GM12878 (cell line): ENCODE measurements at regions not wholly inside any gene's neighbourhood (a gene's known extent, or its start where the extent isn't known, plus 50 kb on each side); places are given as distances from the start of the nearest gene placed in this dataset.

Experiments
- ATAC-seq: fragments of 200-7000 bp; cut with Tn5 transposase; 3 replicates; pipeline ENCODE4 v1.9.1; 2020; ENCODE audit warnings: mild to moderate bottlenecking, moderate library complexity
- BruUV-seq: library from RNA; stranded (reverse); fragments of 400-500 nt; replicated peaks from 2 replicates; lab custom pipeline; 2021; lab: Mats Ljungman, UMichigan
- CTCF ChIA-PET: fragments of 300-600 bp; sonication (Branson Sonifier 250); formaldehyde crosslinking; extraction: SDS; loops from one replicate; lab custom pipeline; 2021; ENCODE audit warnings: inconsistent platforms; lab: Yijun Ruan, JAX
- POLR2A ChIA-PET: fragments of 350-600 bp; formaldehyde crosslinking; extraction: SDS; loops from one replicate; lab custom pipeline; 2021; ENCODE audit warnings: inconsistent platforms; lab: Charles Lee
- RAD21 ChIA-PET: fragments of 300-600 bp; sonication (Branson Sonifier 250); formaldehyde crosslinking; loops from one replicate; lab custom pipeline; 2023; ENCODE audit warnings: antibody characterized with exemption; ENCODE audit not compliant: unreplicated experiment; lab: Charles Lee
- SMC1A ChIA-PET: fragments of 300-600 bp; sonication (Branson Sonifier 250); formaldehyde crosslinking; loops from one replicate; lab custom pipeline; 2023; ENCODE audit not compliant: unreplicated experiment, uncharacterized antibody; lab: Charles Lee
- DNase-seq: peaks from one replicate; pipeline ENCODE4 v3.0.0-alpha.2; 2011; ENCODE audit warnings: low read depth, low spot score
- FAIRE-seq: peaks from 3 replicates; lab custom pipeline; 2011; peaks lifted over from hg19 to GRCh38; lab: Jason Lieb, UNC
- H2AFZ ChIP-seq: 2 replicates; pipeline ENCODE4 v1.6.0; 2011; ENCODE audit warnings: low read depth, low read length, control low read depth; ENCODE audit not compliant: control insufficient read depth
- H3K27ac ChIP-seq: 2 replicates; pipeline ENCODE4 v1.5.1; 2011; ENCODE audit warnings: control low read depth; ENCODE audit not compliant: control insufficient read depth, insufficient read depth
- H3K27me3 ChIP-seq, 2 experiments: replicated peaks in 1 of 2; 2 replicates each; pipeline versions ENCODE4 v1.6.0 to v1.6.1; 2011; ENCODE audit warnings: low read length in 1 of 2; ENCODE audit not compliant: control insufficient read depth in 2 of 2, insufficient read depth in 2 of 2
- H3K36me3 ChIP-seq, 2 experiments: 2 replicates each; pipeline ENCODE4 v1.5.1; 2011; ENCODE audit warnings: low read length in 1 of 2; ENCODE audit not compliant: control insufficient read depth in 2 of 2, insufficient read depth in 2 of 2
- H3K4me1 ChIP-seq: 2 replicates; pipeline ENCODE4 v1.6.1; 2011; ENCODE audit warnings: mild to moderate bottlenecking, low read length, moderate library complexity, mixed read lengths; ENCODE audit not compliant: control insufficient read depth, insufficient read depth
- H3K4me2 ChIP-seq: 2 replicates; pipeline ENCODE4 v1.6.0; 2011; ENCODE audit warnings: control low read depth; ENCODE audit not compliant: control insufficient read depth, insufficient read depth
- H3K4me3 ChIP-seq: fragments of 200-600 bp; sonication (generic); 2 replicates; pipeline ENCODE4 v1.5.1; 2016
- H3K79me2 ChIP-seq: 2 replicates; pipeline ENCODE4 v1.6.0; 2011; ENCODE audit warnings: low read length; ENCODE audit not compliant: control insufficient read depth, insufficient read depth
- H3K9ac ChIP-seq: 2 replicates; pipeline ENCODE4 v1.8.0; 2011; ENCODE audit warnings: low read length, control low read depth, mixed read lengths; ENCODE audit not compliant: control insufficient read depth, insufficient read depth
- H3K9me3 ChIP-seq: replicated peaks from 3 replicates; pipeline ENCODE4 v1.5.1; 2011; ENCODE audit warnings: mild to moderate bottlenecking, low read length; ENCODE audit not compliant: control insufficient read depth, insufficient read depth
- H4K20me1 ChIP-seq: 2 replicates; pipeline ENCODE4 v1.6.0; 2011; ENCODE audit not compliant: control insufficient read depth, insufficient read depth
- EGR1 ChIP-seq, 2 experiments: IDR thresholded peaks; 1 replicate in 1 of 2; 2 replicates in 1 of 2; pipeline ENCODE4 v1.6.1; 2011 to 2012; ENCODE audit warnings: low read depth in 2 of 2, low read length in 2 of 2, borderline replicate concordance in 1 of 2, mild to moderate bottlenecking in 1 of 2, moderate library complexity in 1 of 2
- GATAD2B ChIP-seq: fragments of 450-650 bp; conservative IDR thresholded peaks from 2 replicates; pipeline ENCODE4 v1.6.1; 2017; ENCODE audit warnings: low read depth, mild to moderate bottlenecking, moderate library complexity
- HDAC2 ChIP-seq: fragments of 200-600 bp; sonication (generic); IDR thresholded peaks from 2 replicates; pipeline ENCODE4 v1.6.1; 2017
- NR2C1 ChIP-seq: fragments of 450-650 bp; IDR thresholded peaks from 2 replicates; pipeline ENCODE4 v1.6.1; 2017; ENCODE audit warnings: antibody characterized with exemption, mild to moderate bottlenecking, moderate library complexity
- PML ChIP-seq: IDR thresholded peaks from 2 replicates; pipeline ENCODE4 v1.6.1; 2012; ENCODE audit warnings: low read length, inconsistent platforms
- RFX5 ChIP-seq: IDR thresholded peaks from 2 replicates; pipeline ENCODE4 v1.6.1; 2011; ENCODE audit warnings: low read depth, low read length, improper control_type of control experiment
- SMAD5 ChIP-seq: IDR thresholded peaks from 2 replicates; pipeline ENCODE4 v1.6.1; 2016; ENCODE audit warnings: antibody characterized with exemption, low read depth
- SUPT20H ChIP-seq: IDR thresholded peaks from 2 replicates; pipeline ENCODE4 v1.6.1; 2011; ENCODE audit warnings: low read depth, mild to moderate bottlenecking, low read length, moderate library complexity, borderline replicate concordance; ENCODE audit not compliant: control insufficient read depth
- TARDBP ChIP-seq: IDR thresholded peaks from 2 replicates; pipeline ENCODE4 v1.6.1; 2016; ENCODE audit warnings: borderline replicate concordance
- ZBED1 ChIP-seq: IDR thresholded peaks from 2 replicates; pipeline ENCODE4 v1.6.1; 2016; ENCODE audit warnings: borderline replicate concordance
- WGBS: methylation state at CpG from one replicate; pipeline ENCODE4 v1.1.6; 2016; ENCODE audit warnings: low lambda C conversion rate; ENCODE audit not compliant: insufficient replicate concordance, insufficient coverage; ENCODE audit errors: missing lambda C conversion rate; 5-methylcytosine and 5-hydroxymethylcytosine counted together
- in situ Hi-C: fragments of 300-500 bp; cut with MboI; formaldehyde crosslinking; loops from 9 replicates; pipeline ENCODE4 v1.14.3; 2018; ENCODE audit warnings: mixed read lengths
- intact Hi-C: fragments of 100-400 bp; cut with micrococcal nuclease; formaldehyde crosslinking; loops from one replicate; pipeline ENCODE4 v1.14.2; 2022; ENCODE audit not compliant: unreplicated experiment
- TF ChIP-seq, protein P1 (sequence below): fragments of 450-650 bp; conservative IDR thresholded peaks from 2 replicates; pipeline ENCODE4 v1.6.1; 2017; ENCODE audit warnings: mild to moderate bottlenecking, moderate library complexity
- TF ChIP-seq, protein P2 (sequence below): IDR thresholded peaks from 2 replicates; pipeline ENCODE4 v1.6.1; 2012; ENCODE audit warnings: mild to moderate bottlenecking, low read depth, low read length
- TF ChIP-seq, protein P3 (sequence below): IDR thresholded peaks from 2 replicates; pipeline ENCODE4 v1.6.1; 2012; ENCODE audit warnings: low read depth, low read length, improper control_type of control experiment

DNA sequence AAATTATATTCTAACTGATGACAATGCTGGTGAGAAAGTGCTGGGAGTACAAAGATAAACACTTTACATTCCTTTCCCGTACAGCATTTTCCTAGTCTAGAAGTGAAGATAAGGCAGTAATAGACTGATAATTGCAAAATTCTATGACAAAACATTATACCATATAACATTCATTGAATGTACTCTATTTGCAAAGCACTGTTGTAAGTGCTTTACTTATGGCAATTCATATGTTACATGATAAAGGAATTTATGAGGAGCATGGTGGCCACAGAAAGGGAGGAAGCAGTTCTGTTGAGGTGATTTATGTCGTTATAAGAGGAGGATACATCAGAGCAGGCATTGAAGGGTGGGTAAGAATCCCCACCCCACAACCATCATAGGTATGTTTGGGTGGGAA is 434.8 kb downstream of the RAB38 start:
- TF ChIP-seq SMAD5 (no peak), HDAC2 (no peak), SUPT20H (no peak), RFX5 (no peak), GATAD2B (no peak)
- no peak for ATAC-seq

DNA sequence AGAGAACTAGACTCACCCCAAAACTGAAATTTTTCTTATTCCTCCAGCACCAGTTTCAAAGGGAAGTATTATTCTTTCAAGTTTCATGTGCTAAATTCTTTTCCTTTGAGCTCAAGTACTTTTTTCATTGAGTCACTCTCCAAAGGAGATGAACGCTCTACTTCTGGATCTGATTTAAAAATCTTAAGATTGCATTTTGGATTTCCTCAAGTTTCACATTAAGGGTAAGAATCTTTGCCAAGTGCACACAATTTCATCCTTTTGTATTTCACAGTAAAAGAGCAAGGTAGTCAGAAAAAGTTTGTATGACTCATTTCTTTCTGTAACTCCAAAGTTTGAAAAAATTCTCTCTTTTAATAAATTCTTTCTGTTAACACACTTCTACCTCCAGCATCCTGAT is 435.5 kb downstream of the RAB38 start:
- H3K4me1 ChIP-seq = no peaks in the 10 kb centered on the region
- SMC1A ChIA-PET = no interaction called here
- no peaks in the 10 kb centered on the region for H3K27me3 ChIP-seq
- H3K9ac ChIP-seq = no peak overlapping the region
- in situ Hi-C loops (no loop called here), intact Hi-C loops (no loop called here)
- H3K9me3 ChIP-seq = no peaks in the 10 kb centered on the region
- no peak for ATAC-seq
- no peak for DNase-seq
- no TSS peak for BruUV-seq
- no peak overlapping the region for H3K27ac ChIP-seq
- H3K4me2 ChIP-seq = no peak overlapping the region
- 0% methylated on average over 1 of the region's 1 CpG for WGBS
- no peak overlapping the region for H3K4me3 ChIP-seq
- POLR2A ChIA-PET = no interaction called here
- no peak for FAIRE-seq
- CTCF ChIA-PET = interaction anchor here (0.7 to 0.8 kb wide), 2 partner anchors 18 to 270 kb away, joined by 3 read pairs; no protein-coding TSS in a partner anchor
- RAD21 ChIA-PET = no interaction called here
- no peaks in the 10 kb centered on the region for H3K79me2 ChIP-seq
- no peaks in the 10 kb centered on the region for H3K36me3 ChIP-seq
- no peaks in the 10 kb centered on the region for H4K20me1 ChIP-seq
- H2AFZ ChIP-seq = no peak overlapping the region
- TF ChIP-seq PML = no peak
- TF ChIP-seq ZBED1 = no peak
- no peak for TF ChIP-seq TARDBP
- no peak for TF ChIP-seq NR2C1
- TF ChIP-seq EGR1 (IDR thresholded peaks at IDR 0.05; ENCODE audit: borderline replicate concordance in 1 of 2, low read depth in 2 of 2, low read length in 2 of 2) = no peak
- TF ChIP-seq, protein P1, sequence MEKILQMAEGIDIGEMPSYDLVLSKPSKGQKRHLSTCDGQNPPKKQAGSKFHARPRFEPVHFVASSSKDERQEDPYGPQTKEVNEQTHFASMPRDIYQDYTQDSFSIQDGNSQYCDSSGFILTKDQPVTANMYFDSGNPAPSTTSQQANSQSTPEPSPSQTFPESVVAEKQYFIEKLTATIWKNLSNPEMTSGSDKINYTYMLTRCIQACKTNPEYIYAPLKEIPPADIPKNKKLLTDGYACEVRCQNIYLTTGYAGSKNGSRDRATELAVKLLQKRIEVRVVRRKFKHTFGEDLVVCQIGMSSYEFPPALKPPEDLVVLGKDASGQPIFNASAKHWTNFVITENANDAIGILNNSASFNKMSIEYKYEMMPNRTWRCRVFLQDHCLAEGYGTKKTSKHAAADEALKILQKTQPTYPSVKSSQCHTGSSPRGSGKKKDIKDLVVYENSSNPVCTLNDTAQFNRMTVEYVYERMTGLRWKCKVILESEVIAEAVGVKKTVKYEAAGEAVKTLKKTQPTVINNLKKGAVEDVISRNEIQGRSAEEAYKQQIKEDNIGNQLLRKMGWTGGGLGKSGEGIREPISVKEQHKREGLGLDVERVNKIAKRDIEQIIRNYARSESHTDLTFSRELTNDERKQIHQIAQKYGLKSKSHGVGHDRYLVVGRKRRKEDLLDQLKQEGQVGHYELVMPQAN = no peak
- TF ChIP-seq, protein P2, sequence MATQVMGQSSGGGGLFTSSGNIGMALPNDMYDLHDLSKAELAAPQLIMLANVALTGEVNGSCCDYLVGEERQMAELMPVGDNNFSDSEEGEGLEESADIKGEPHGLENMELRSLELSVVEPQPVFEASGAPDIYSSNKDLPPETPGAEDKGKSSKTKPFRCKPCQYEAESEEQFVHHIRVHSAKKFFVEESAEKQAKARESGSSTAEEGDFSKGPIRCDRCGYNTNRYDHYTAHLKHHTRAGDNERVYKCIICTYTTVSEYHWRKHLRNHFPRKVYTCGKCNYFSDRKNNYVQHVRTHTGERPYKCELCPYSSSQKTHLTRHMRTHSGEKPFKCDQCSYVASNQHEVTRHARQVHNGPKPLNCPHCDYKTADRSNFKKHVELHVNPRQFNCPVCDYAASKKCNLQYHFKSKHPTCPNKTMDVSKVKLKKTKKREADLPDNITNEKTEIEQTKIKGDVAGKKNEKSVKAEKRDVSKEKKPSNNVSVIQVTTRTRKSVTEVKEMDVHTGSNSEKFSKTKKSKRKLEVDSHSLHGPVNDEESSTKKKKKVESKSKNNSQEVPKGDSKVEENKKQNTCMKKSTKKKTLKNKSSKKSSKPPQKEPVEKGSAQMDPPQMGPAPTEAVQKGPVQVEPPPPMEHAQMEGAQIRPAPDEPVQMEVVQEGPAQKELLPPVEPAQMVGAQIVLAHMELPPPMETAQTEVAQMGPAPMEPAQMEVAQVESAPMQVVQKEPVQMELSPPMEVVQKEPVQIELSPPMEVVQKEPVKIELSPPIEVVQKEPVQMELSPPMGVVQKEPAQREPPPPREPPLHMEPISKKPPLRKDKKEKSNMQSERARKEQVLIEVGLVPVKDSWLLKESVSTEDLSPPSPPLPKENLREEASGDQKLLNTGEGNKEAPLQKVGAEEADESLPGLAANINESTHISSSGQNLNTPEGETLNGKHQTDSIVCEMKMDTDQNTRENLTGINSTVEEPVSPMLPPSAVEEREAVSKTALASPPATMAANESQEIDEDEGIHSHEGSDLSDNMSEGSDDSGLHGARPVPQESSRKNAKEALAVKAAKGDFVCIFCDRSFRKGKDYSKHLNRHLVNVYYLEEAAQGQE = no peak
- TF ChIP-seq, protein P3, sequence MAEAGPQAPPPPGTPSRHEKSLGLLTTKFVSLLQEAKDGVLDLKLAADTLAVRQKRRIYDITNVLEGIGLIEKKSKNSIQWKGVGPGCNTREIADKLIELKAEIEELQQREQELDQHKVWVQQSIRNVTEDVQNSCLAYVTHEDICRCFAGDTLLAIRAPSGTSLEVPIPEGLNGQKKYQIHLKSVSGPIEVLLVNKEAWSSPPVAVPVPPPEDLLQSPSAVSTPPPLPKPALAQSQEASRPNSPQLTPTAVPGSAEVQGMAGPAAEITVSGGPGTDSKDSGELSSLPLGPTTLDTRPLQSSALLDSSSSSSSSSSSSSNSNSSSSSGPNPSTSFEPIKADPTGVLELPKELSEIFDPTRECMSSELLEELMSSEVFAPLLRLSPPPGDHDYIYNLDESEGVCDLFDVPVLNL = no peak

More for the DNA sequence above, 434.8 kb downstream of the RAB38 start:
- intact Hi-C loops (no loop called here), in situ Hi-C loops (no loop called here)
- Histone ChIP-seq H3K79me2 (no peaks in the 10 kb centered on the region), H3K9me3 (no peaks in the 10 kb centered on the region), H3K36me3 (no peaks in the 10 kb centered on the region), H3K4me2 (no peak overlapping the region), H3K27ac (no peak overlapping the region), H3K9ac (no peak overlapping the region), H3K4me1 (no peaks in the 10 kb centered on the region), H2AFZ (no peak overlapping the region), H3K4me3 (no peak overlapping the region), H4K20me1 (no peaks in the 10 kb centered on the region), H3K27me3 (no peaks in the 10 kb centered on the region)
- no peak for DNase-seq
- ChIA-PET CTCF (no interaction called here), POLR2A (no interaction called here), RAD21 (no interaction called here), SMC1A (no interaction called here)
- FAIRE-seq = no peak
- 21% methylated on average over 2 of the region's 2 CpGs for WGBS
- no TSS peak for BruUV-seq
